ENCODE measurements at regions not wholly inside any gene's neighbourhood (a gene's known extent, or its start where the extent isn't known, plus 50 kb on each side); places are given as distances from the start of the nearest gene placed in this dataset.

DNA sequence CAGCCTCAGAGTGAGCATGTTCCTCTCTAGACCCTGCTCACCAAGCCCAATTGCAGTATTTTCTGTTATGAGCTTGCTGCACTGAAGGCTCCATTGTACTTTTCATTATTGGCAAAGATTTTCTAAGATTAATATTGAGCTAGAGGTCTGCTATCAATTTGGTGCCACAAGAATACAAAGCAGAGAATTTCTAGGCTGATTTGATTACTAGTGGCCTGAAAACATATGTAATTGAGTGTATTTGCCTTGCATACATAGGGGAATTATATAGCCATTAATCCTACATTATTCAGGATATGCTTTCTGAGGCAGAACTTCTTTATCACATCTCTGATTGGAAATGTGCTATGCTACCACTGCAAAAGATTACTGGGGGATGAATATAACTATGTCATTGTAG is 322.9 kb upstream of the ZC3H12C start:
- no peaks in the 10 kb centered on the region for H3K9me3 ChIP-seq (ENCODE audit: control insufficient read depth, low read length)
- no peak overlapping the region for H3K27ac ChIP-seq (ENCODE audit: low read depth, low read length, severe bottlenecking)
- H3K4me3 ChIP-seq (ENCODE audit: extremely low read depth, insufficient read depth, low read length, poor library complexity, severe bottlenecking): no peak overlapping the region
- H3K4me1 ChIP-seq (ENCODE audit: control insufficient read depth, insufficient read depth, low read length, poor library complexity, severe bottlenecking): no peaks in the 10 kb centered on the region
- no peaks in the 10 kb centered on the region for H3K36me3 ChIP-seq (ENCODE audit: control insufficient read depth, insufficient read depth, low read length)

DNA sequence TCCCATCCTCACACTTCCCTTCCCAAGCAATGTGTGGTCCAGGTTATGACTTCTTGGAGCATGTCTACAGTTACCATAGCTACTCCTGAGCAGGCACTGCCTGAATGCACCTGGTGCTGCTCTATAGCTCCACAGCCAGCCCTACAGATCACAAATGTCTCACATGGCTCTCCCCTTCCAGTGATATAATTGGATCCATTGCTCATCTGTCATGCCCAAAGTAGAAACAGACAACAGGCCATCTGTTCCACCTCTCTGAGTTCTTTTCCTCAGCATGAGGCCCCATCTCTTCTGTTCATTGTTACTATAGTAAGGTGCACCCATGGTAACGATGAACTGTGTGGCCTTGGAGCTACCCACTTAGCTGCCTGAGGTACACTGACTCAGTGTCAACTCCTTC is 320.3 kb upstream of the ZC3H12C start:
- no peak overlapping the region for H3K4me3 ChIP-seq (ENCODE audit: extremely low read depth, insufficient read depth, low read length, poor library complexity, severe bottlenecking)
- H3K36me3 ChIP-seq (ENCODE audit: control insufficient read depth, insufficient read depth, low read length): no peaks in the 10 kb centered on the region
- no peaks in the 10 kb centered on the region for H3K9me3 ChIP-seq (ENCODE audit: control insufficient read depth, low read length)
- H3K27ac ChIP-seq (ENCODE audit: low read depth, low read length, severe bottlenecking): no peak overlapping the region
- no peaks in the 10 kb centered on the region for H3K4me1 ChIP-seq (ENCODE audit: control insufficient read depth, insufficient read depth, low read length, poor library complexity, severe bottlenecking)
- whole genome bisulfite sequencing, 2 experiments (ENCODE audit: insufficient coverage in 2 of 2): 86 to 100% methylated on average over 1 of the region's 1 CpG

DNA sequence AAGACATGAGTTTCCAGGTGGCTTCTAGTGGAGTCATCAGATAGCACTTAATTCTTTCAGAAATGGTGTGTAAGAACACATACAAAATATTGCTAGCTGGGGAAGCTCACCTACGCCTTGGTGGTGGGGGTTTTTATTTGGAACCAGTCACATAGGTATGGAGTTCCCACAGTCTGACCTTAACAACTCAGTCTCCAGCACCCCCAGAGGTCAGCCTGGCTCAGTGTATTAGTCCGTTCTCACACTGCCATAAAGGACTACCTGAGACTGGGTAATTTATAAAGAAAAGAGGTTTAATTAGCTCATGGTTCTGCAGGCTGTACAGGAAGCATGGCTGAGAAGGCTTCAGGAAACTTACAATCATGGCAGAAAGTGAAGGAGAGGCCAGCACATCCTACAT is 317.5 kb upstream of the ZC3H12C start:
- no peaks in the 10 kb centered on the region for H3K9me3 ChIP-seq (ENCODE audit: control insufficient read depth, low read length)
- 100% methylated on average over 1 of the region's 2 CpGs; no CpG with 5 or more reads in 1 of the 2 experiments for WGBS, 2 experiments (ENCODE audit: insufficient coverage in 2 of 2)
- H3K36me3 ChIP-seq (ENCODE audit: control insufficient read depth, insufficient read depth, low read length): no peaks in the 10 kb centered on the region
- no peak overlapping the region for H3K27ac ChIP-seq (ENCODE audit: low read depth, low read length, severe bottlenecking)
- H3K4me3 ChIP-seq (ENCODE audit: extremely low read depth, insufficient read depth, low read length, poor library complexity, severe bottlenecking): no peak overlapping the region
- H3K4me1 ChIP-seq (ENCODE audit: control insufficient read depth, insufficient read depth, low read length, poor library complexity, severe bottlenecking): no peaks in the 10 kb centered on the region

DNA sequence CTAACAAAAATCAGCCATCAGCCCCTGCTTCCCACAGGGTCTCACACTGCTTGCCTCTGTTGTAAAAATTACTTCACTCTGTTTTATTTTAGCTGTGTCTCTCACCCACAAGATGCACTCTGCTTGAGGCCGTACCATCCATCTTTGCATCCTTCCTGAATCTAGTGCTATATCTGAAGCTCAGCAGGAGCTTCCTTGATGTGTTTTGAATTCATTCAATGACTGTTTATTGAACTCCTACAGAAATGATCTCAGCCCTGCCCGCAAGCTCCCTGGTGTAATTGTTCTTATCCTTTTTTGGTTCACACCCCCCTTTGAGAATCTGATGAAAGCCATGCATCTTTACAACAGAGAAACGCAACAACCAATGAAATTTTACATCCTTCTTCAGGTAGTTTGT is 310.2 kb upstream of the ZC3H12C start:
- H3K27ac ChIP-seq (ENCODE audit: low read depth, low read length, severe bottlenecking): no peak overlapping the region
- no peaks in the 10 kb centered on the region for H3K4me1 ChIP-seq (ENCODE audit: control insufficient read depth, insufficient read depth, low read length, poor library complexity, severe bottlenecking)
- no peaks in the 10 kb centered on the region for H3K36me3 ChIP-seq (ENCODE audit: control insufficient read depth, insufficient read depth, low read length)
- WGBS, 2 experiments (ENCODE audit: insufficient coverage in 2 of 2): 60 to 62% methylated on average over 1 to 2 of the region's 3 CpGs
- H3K4me3 ChIP-seq (ENCODE audit: extremely low read depth, insufficient read depth, low read length, poor library complexity, severe bottlenecking): no peak overlapping the region
- H3K9me3 ChIP-seq (ENCODE audit: control insufficient read depth, low read length): no peaks in the 10 kb centered on the region

DNA sequence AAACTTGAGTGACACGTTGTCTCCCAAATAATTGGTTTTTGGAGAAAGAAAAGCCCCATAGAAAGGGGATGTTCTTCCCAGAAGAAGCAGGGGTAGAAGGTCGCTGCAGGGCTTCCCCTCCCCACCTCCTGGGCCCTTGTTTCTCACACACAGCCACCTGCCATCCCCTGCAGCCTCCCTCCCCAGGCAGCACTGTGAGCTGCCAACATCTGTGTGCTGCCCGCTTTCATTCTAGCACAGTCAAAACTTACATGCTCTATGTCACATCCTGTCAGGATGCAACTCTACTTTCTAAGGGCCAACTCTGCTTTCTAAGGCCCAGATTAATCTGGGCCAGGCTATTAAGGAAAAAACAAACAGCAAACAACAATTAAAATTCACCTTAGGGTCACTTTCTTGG is 309.4 kb upstream of the ZC3H12C start:
- peak overlapping the region; percentile 26 for H3K27ac ChIP-seq (ENCODE audit: low read depth, low read length, severe bottlenecking)
- no peaks in the 10 kb centered on the region for H3K36me3 ChIP-seq (ENCODE audit: control insufficient read depth, insufficient read depth, low read length)
- no peak overlapping the region for H3K4me3 ChIP-seq (ENCODE audit: extremely low read depth, insufficient read depth, low read length, poor library complexity, severe bottlenecking)
- no peaks in the 10 kb centered on the region for H3K4me1 ChIP-seq (ENCODE audit: control insufficient read depth, insufficient read depth, low read length, poor library complexity, severe bottlenecking)
- WGBS, 2 experiments (ENCODE audit: insufficient coverage in 2 of 2): 60% methylated on average over 3 of the region's 3 CpGs; no CpG with 5 or more reads in 1 of the 2 experiments
- no peaks in the 10 kb centered on the region for H3K9me3 ChIP-seq (ENCODE audit: control insufficient read depth, low read length)

DNA sequence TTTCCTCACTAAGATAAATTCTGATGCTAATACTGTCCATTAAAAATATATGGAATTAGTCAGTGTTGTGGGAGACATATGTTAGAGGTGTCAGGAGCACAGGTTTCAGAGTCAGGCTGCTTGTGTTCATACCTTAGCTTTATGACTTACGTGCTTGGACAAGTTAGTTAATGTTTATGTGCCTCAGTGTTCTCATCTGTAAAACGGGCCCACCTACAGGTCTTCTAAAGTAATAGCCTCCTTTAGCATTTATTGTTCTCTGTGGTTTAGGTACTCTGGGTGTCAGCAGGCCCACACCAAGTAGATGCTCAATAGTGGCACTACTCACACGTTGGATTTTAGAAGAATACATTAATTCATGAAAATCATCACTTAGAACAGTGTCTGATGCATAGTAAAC is 308.7 kb upstream of the ZC3H12C start:
- Histone ChIP-seq H3K9me3 (ENCODE audit: control insufficient read depth, low read length) (no peaks in the 10 kb centered on the region), H3K4me1 (ENCODE audit: control insufficient read depth, insufficient read depth, low read length, poor library complexity, severe bottlenecking) (no peaks in the 10 kb centered on the region), H3K36me3 (ENCODE audit: control insufficient read depth, insufficient read depth, low read length) (no peaks in the 10 kb centered on the region), H3K27ac (ENCODE audit: low read depth, low read length, severe bottlenecking) (no peak overlapping the region), H3K4me3 (ENCODE audit: extremely low read depth, insufficient read depth, low read length, poor library complexity, severe bottlenecking) (no peak overlapping the region)
- 83 to 93% methylated on average over 1 to 2 of the region's 3 CpGs for WGBS, 2 experiments (ENCODE audit: insufficient coverage in 2 of 2)

DNA sequence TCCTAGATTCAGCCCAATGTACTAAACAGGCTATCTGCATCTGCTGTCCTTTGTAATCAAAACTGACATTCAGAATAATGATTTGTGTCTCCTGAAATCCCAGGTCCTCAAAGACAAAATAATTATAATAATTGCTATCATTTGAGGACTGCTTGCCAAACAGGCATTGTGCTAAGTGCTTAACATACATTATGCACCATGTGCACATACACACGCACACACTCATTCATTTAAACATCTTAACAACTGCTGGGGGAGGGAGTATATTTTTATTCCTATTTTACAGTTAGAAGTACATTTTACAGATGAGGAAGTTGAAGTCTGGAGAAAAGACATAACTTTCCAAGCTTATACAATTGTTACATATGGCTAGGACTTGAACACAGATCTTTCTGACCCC is 308.0 kb upstream of the ZC3H12C start:
- H3K4me3 ChIP-seq (ENCODE audit: extremely low read depth, insufficient read depth, low read length, poor library complexity, severe bottlenecking): no peak overlapping the region
- no peaks in the 10 kb centered on the region for H3K36me3 ChIP-seq (ENCODE audit: control insufficient read depth, insufficient read depth, low read length)
- no CpG with 5 or more reads among the region's 1 CpG for WGBS, 2 experiments (ENCODE audit: insufficient coverage in 2 of 2)
- H3K27ac ChIP-seq (ENCODE audit: low read depth, low read length, severe bottlenecking): no peak overlapping the region
- no peaks in the 10 kb centered on the region for H3K9me3 ChIP-seq (ENCODE audit: control insufficient read depth, low read length)
- no peaks in the 10 kb centered on the region for H3K4me1 ChIP-seq (ENCODE audit: control insufficient read depth, insufficient read depth, low read length, poor library complexity, severe bottlenecking)

DNA sequence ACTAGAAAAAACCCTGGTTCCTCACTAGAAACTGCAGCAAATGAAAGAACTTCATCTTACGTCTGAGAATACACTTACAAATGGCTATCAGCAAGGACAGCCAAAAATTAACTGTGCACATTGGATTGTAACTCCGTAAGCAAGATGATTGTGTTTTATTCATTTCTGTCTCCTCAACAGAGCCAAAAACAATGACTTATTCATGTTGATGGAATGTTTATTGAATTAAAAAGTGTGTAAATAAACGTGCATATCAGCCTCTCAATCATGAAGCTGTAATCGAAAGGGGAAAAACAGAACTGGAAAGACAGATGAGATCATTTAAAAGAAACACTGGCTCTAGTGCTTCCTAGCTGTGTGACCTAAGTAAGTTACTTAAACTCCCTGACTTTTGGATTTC is 307.5 kb upstream of the ZC3H12C start:
- Histone ChIP-seq H3K36me3 (ENCODE audit: control insufficient read depth, insufficient read depth, low read length) (no peaks in the 10 kb centered on the region), H3K27ac (ENCODE audit: low read depth, low read length, severe bottlenecking) (no peak overlapping the region), H3K9me3 (ENCODE audit: control insufficient read depth, low read length) (no peaks in the 10 kb centered on the region), H3K4me1 (ENCODE audit: control insufficient read depth, insufficient read depth, low read length, poor library complexity, severe bottlenecking) (no peaks in the 10 kb centered on the region), H3K4me3 (ENCODE audit: extremely low read depth, insufficient read depth, low read length, poor library complexity, severe bottlenecking) (no peak overlapping the region)
- WGBS, 2 experiments (ENCODE audit: insufficient coverage in 2 of 2): 93 to 94% methylated on average over 2 to 3 of the region's 4 CpGs

DNA sequence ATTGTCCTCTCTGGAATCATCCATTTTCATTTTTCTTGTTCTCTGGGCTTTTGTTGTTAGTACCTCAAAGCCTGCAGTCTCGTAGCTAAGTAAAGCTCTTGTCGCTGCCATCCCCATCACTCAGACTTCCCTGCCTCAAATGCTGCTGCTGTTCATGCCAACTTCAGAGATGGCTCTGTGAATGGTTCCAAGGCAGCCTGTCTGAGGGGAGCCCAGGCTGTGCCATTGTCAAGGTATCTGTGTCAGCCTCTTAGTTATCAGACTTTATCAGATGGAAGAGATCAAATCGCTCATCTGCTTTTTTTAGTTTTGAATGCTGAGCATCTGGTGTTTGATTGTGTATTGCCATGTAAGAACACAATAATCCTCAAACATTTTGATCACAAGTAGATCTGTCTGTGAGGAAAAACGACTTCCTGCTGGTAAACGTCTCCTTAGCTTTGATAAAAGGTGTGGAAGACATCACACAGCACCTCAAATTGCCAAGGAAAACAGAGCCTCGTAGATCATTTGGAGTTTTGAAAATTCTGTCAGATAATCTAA is 304.2 kb upstream of the ZC3H12C start:
- no peaks in the 10 kb centered on the region for H3K4me1 ChIP-seq (ENCODE audit: control insufficient read depth, insufficient read depth, low read length, poor library complexity, severe bottlenecking)
- no peak overlapping the region for H3K27ac ChIP-seq (ENCODE audit: low read depth, low read length, severe bottlenecking)
- no peaks in the 10 kb centered on the region for H3K36me3 ChIP-seq (ENCODE audit: control insufficient read depth, insufficient read depth, low read length)
- H3K9me3 ChIP-seq (ENCODE audit: control insufficient read depth, low read length): no peaks in the 10 kb centered on the region
- WGBS, 2 experiments (ENCODE audit: insufficient coverage in 2 of 2): 81 to 88% methylated on average over 2 to 4 of the region's 6 CpGs
- H3K4me3 ChIP-seq (ENCODE audit: extremely low read depth, insufficient read depth, low read length, poor library complexity, severe bottlenecking): no peak overlapping the region

DNA sequence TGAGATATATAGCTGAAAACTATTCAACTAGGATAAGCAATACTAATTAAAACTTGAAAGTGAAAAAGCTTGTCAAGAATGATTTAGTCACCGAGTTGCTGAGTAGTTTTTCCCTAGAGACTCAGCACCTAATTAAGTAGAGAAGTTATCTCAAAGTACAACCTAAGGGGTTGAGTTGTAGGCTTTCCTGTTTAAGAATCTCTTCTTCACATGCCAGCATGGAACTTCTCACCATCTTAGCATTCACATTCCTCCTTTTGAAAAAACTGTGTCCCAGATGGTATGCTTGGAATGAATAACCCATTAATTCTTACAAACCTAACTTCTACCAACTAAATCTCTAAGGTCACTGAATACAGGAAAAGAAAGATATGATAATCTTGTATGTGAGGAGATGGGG is 303.3 kb upstream of the ZC3H12C start:
- no CpG with 5 or more reads among the region's 1 CpG for WGBS, 2 experiments (ENCODE audit: insufficient coverage in 2 of 2)

DNA sequence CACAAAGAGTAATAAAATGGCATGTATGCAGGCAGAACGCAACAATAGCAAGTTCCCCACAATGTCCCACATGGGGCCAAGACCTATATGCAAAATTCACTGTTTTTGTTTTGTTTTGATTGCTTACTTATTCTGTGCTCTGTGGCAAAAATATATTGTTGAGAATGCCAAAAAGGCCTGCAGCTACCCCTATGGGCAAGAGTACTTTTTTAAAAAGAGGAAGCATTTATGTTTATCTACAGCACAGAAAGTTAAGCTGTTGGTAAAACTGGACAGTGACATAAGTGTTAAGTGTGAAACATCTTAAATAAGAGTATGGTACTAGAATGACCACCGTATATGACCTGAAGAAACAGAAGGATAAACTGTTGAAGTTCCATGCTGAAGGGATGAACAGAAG is 301.9 kb upstream of the ZC3H12C start:
- Histone ChIP-seq H3K4me1 (ENCODE audit: control insufficient read depth, insufficient read depth, low read length, poor library complexity, severe bottlenecking) (no peaks in the 10 kb centered on the region), H3K36me3 (ENCODE audit: control insufficient read depth, insufficient read depth, low read length) (no peaks in the 10 kb centered on the region), H3K9me3 (ENCODE audit: control insufficient read depth, low read length) (no peaks in the 10 kb centered on the region), H3K4me3 (ENCODE audit: extremely low read depth, insufficient read depth, low read length, poor library complexity, severe bottlenecking) (no peak overlapping the region), H3K27ac (ENCODE audit: low read depth, low read length, severe bottlenecking) (no peak overlapping the region)
- 92 to 100% methylated on average over 1 of the region's 2 CpGs for WGBS, 2 experiments (ENCODE audit: insufficient coverage in 2 of 2)

More for the DNA sequence above, 303.3 kb upstream of the ZC3H12C start:
- Histone ChIP-seq H3K9me3 (ENCODE audit: control insufficient read depth, low read length) (no peaks in the 10 kb centered on the region), H3K27ac (ENCODE audit: low read depth, low read length, severe bottlenecking) (no peak overlapping the region), H3K4me1 (ENCODE audit: control insufficient read depth, insufficient read depth, low read length, poor library complexity, severe bottlenecking) (no peaks in the 10 kb centered on the region), H3K4me3 (ENCODE audit: extremely low read depth, insufficient read depth, low read length, poor library complexity, severe bottlenecking) (no peak overlapping the region), H3K36me3 (ENCODE audit: control insufficient read depth, insufficient read depth, low read length) (no peaks in the 10 kb centered on the region)

Measured in mesodermal cell (in vitro differentiated cells).